ENCODE measurements at regions not wholly inside any gene's neighbourhood (a gene's known extent, or its start where the extent isn't known, plus 50 kb on each side); places are given as distances from the start of the nearest gene placed in this dataset.

DNA sequence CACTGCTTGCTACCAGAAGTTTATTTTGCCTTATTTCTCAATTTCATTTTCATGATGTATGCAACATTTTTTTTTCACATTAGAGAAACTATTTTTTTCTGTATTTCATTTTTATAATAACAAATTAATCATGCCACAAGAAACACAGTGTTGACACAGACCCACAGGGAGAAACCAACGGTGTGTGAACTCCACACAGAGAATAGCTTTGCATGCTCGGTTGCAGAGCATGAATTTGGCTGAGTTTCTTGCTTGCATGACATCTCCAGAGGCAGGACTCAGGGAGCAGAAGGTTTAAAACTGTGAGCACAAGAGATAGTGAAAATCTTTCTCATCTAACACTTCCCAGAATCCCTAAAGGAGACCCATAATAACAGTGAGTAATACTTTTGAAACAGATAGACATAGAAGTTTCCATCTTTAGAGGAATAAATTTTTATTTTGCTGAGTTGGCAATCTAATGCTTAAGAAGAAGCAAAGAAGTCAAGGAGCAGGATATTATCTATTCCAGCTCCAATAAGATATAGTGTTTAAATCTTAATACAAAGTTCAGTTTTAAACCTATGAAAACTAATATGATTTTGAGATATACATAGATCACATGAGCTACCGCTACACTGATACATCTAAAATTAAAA, 890.9 kb downstream of the MRPL39 start:
- DNase-seq, result peak; percentile 29

DNA sequence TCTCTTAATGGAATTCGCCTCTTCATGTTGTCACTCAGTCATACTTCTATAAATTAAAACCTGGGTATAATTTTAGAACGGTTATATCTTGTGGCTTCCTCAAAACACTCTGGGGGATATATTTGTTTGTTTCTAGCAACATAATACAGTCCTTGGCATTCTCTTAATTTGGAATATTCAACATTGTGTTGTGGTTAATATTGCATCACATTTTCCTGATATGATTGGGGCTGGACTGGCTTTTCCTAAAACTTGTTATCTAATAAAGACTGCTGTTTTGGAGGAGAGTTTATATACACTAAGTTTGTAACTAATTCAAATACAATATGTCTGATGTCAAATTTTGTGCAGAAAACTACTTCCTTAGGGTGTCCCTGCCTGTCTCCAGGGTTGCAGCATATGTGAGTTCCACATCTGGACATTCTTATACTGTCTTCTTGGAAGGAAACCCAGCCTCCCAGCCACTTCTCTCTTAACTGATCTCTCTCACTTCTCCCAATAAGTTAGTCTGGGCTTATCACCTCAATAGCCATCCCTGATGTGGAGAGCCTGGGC, 892.6 kb downstream of the MRPL39 start:
- no peak for DNase-seq

- no peak for DNase-seq
Observed at GRCh38 chr21:24705201-24705600, 902.1 kb downstream of the MRPL39 start.

DNA sequence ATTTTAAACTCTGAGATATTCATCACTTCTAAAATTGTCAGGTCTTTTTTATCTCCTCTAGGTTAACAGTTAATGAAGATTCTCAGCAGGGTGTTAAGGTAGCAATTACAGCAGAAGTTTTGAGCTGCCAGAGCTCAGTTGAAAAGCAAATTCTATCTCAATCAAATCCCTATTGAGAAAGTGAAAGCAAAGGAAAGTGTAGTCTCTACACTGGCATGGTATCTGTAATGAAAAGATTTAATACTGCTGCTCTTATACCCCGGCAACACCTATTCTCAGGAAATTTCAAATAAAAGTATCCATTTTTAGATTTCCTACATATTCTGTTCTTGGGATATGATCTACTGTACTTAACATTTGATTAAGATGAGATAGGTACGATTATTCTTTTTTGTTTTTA, 913.5 kb downstream of the MRPL39 start:
- DNase-seq, result no peak

DNA sequence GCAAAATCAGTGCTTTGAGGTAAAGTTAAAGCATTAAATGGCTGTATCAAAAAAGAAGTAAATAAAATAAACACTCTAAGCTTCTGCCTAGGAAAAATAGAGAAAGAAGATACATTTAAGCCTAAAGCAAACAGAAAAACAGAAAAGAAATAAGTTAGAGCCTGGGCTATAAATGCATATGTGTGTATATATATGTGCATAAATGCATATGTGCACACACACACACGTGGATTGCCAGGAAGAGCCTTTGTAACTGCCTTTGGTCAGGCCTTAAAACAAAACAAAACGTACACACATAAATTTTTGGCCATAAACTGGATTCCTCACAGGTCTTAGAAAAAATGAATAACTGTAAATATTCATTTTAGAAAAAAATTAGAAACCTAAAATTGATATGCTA, 925.8 kb downstream of the MRPL39 start:
- no peak for DNase-seq

- DNase-seq, result no peak
Observed at GRCh38 chr21:24671901-24672300, 935.4 kb downstream of the MRPL39 start.

DNA sequence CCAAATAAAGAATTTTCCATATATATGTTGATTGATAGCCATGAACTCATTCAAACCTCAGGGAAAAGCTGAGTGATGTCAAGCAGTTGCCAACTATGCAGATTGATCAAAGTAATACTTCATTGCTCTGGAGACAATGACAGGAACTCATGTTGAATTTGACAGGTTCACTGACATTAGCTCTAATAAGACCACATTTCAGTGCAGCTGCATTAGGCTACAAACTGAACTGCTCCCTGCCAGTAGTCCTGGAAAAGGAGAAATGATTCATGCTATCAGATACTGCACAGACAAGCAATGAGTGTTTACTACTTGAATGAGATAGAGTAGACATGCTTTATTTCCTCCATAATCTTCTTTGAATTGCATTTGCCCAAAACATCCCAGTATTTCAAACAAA, 948.4 kb downstream of the MRPL39 start:
- DNase-seq, result no peak

DNA sequence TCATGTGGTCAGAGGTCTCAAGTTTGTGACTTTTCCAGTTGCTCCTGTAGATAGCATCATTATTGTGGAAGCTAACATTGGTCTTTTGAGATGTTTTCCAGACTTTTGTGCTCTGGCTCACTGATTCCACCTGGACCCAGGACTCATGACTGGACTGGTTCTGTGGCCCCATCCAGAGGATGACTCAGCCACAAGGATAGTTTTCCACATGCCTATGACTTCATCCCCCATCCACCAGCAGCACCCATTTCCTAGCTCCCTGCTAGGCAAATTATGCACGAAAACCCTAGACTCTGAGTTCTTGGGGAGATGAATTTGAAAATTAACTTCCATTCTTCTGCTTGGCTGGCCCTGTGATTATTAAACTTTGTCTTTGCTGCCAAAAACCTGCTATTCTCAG, 949.3 kb downstream of the MRPL39 start:
- DNase-seq, result no peak

DNA sequence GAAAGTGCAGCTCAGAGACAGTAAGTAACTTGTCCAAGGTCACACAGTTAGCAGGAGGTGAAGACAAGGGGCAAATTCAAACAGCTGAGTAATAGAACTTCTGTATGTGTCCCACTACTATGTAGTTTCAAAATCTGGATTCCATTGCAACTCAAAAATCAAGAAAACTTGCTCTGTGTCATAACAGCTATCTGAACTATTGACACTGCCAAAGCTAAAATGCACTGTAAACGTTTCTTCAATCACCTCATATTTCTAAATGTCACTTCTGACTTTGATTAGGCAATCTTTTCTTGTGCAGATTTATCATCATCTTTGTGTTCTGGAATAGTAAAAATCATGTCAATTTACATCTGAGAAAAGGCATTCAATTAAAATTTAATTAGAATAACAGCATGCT, 957.6 kb downstream of the MRPL39 start:
- DNase-seq, result no peak

- peak; percentile 16 for DNase-seq
Observed at GRCh38 chr21:24636696-24637095, 970.6 kb downstream of the MRPL39 start.

GRCh38 chr21:24634749-24635148, 972.5 kb downstream of the MRPL39 start:
- DNase-seq, result no peak

DNA sequence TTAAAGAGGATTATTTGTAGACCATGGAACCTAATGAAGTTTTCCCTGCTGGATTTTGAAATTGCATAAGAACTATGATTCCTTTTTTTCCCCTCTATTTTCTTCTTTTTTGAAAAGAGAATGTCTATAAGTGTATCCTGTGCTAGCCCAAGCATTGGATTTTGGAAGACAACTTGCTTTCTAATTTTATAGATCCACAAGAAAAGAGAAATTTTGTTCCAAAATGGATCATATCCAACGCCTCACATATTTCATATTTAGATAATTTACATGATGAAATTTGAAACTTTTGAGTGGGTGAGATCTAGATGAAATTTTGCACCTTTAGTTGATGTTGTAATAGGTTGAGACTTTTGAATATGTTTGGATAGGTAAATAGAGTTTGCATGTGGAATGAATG, 978.7 kb downstream of the MRPL39 start:
- DNase-seq, result no peak

DNA sequence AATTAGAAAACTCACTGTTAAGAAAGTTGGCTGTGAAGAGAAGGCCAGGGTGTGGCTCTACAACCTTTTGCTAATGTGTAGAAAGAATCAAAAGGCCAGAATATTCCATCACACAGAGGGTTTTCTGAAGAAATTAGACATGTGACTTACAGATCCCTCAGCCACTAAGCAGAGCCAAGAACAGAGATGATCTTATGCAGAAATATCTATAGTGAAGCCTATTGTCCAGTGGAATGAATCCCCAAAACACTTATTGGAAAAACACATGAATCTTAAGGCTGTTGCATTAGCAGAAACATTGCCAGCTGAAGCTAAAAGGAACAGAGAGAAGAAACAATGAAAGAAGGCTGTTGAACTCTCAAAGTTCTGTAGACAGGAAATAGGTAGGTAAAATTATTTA, 979.2 kb downstream of the MRPL39 start:
- peak; percentile 45 for DNase-seq

DNA sequence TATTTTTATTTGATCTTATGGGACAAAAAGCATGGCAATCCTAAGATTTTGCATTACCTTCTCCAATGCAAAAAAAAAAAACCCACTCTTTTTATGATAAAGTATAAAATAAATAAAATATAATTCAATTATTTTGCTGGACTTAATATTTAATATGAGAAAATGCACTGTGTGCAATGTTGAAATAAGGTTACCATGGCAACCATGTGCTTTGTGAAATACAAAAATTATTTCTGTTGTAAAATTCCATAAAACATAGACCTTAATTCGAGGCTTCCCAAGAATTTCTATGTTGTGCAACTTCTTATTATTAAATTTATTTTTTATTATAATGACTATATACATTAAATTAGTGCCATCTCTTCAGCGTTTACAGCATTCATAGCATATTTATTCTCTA, 989.5 kb downstream of the MRPL39 start:
- DNase-seq, result no peak

- no peak for DNase-seq
Observed at GRCh38 chr21:24594082-24594481, 1013.2 kb downstream of the MRPL39 start.

DNA sequence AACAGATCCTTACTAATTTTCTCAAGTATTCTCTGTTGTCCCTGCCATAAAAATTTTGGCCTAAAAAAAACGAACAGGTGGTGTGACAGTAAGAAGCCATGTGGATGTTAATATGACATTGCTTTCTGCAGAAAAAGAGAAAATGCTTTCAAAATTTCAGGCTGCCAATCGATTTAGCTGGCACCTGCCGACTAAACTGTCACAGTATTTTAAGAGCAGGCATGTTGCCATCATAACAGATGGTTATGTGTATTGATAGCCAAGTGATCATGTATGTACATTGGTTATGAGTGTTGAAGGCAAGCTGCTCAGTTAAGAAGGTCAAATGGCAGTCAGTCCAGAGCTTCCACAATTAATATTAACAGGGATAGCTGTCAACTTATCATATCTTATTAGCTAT, 1017.0 kb downstream of the MRPL39 start:
- no peak for DNase-seq

GRCh38 chr21:24583473-24583872, 1023.8 kb downstream of the MRPL39 start:
- DNase-seq, result no peak

GRCh38 chr21:24577301-24577700, 1030.0 kb downstream of the MRPL39 start:
- peak; percentile 6 for DNase-seq

DNA sequence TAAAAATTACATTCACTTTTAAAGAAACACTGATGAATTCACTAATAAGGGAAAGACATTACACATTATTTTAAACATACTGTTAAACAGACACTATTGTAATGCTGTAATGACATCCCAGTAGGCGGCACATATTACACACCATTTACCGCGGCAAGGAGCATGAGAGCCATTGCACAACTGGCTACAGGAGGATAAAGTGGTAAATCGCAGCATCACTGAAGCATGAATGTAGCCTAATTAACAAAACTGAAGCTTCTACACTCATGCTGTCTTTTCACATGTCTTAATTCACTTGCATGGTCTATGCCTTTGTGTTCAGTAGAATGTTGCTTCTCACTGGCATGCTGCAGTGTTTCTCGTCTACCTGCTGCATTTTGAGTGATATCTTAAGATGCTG, 1046.0 kb downstream of the MRPL39 start:
- DNase-seq, result no peak

GRCh38 chr21:24552491-24552890, 1054.8 kb downstream of the MRPL39 start:
- no peak for DNase-seq

DNA sequence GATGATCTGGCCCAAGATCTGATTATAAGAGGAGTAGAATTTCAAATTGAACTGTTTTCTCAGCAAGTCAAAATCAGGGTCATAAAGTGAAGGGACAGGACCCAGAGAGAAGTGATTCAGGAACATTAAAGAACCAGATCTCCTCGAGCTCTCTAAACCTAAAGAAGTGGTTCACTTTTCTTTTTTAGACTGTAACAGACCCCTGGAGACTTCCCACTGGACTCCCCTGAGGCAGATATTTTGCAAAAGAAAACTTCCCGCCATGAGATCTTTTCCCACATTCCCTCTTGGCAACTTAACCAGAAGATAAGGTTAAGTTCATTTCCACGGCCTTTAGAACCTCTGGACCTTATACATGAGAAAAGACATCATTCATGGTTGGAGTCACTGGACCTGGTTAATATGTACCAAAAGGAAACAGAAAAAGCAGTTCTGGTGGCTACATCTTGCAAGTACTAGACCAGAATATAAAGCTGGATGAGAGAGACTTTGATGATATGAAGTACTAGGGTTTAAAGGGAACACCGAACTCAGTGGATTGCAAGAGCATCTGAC, 1061.4 kb downstream of the MRPL39 start:
- DNase-seq, result no peak

DNA sequence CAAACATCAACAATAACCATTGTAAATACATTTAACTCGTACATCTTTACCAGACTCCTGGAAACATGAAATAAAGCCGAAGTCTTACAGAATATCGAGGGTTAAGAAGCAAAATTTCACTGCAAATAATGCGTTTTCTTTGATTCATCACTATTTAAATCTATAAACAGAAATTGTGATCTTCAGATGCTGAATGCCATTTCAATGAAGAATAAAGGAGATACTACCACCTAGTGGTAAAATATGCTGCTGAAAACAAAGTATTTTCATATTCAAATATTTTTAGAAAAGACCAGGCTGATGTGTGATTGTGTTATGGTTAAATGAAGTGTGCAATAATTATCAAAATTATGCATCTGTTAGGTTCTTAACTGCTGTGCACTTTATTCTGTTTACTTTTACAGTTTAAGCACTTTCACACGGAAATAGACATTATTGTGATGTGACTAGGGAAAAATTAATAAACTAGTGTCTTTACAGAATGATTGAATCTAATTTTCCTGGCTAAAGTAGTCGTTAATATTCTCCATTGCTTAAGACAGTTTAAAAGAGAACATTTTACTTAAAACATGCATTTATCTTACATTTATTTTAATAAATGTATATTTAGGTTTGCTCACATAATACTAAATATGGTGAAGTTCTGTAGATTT, 1093.1 kb downstream of the MRPL39 start:
- no peak for DNase-seq

DNA sequence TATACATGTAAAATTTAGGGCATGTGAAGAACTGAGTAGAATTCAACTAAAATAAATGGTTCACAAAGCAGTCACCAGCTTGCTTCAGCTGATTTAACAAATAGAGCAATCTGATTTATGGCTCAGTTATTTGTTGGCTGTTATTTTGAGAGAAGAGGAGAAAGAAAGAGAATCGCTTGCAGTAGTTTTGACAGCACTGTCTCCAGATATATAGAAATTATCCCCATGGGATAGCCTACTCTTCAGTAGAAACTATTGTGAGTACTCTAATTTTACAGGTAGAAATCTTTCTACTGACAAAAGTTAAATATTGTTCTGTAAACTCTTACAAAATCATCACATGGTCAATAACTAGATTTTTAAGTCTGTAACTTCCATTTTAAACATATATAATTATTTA, 1098.2 kb downstream of the MRPL39 start:
- DNase-seq, result no peak

- DNase-seq, result no peak
Observed at GRCh38 chr21:24486973-24487372, 1120.3 kb downstream of the MRPL39 start.

Measured in hindlimb muscle (tissue), 1 donor.